GM23338 (cell line): ENCODE measurements at regions not wholly inside any gene's neighbourhood (a gene's known extent, or its start where the extent isn't known, plus 50 kb on each side); places are given as distances from the start of the nearest gene placed in this dataset.

ENCODE experiments used
- CREB1 ChIP-seq: fragments of 250-450 bp; sonication (Bioruptor Pico); IDR thresholded peaks from 2 replicates; pipeline ENCODE4 v1.5.0; 2020; ENCODE audit warnings: low read depth, mild to moderate bottlenecking, moderate library complexity
- EZH2 ChIP-seq: fragments of 200-600 bp; sonication (generic); IDR thresholded peaks from one replicate; pipeline ENCODE4 v1.8.0; 2017; ENCODE audit warnings: antibody characterized with exemption, mild to moderate bottlenecking, low read depth; ENCODE audit not compliant: unreplicated experiment
- EZH2phosphoT487 ChIP-seq: fragments of 200-600 bp; sonication (generic); IDR thresholded peaks from one replicate; pipeline ENCODE4 v1.8.1; 2018; ENCODE audit warnings: antibody characterized with exemption; ENCODE audit not compliant: unreplicated experiment
- JUNB ChIP-seq: IDR thresholded peaks from one replicate; pipeline ENCODE4 v1.6.1; 2016; ENCODE audit warnings: antibody characterized with exemption; ENCODE audit not compliant: unreplicated experiment
- NANOG ChIP-seq: IDR thresholded peaks from 2 replicates; pipeline ENCODE4 v1.6.1; 2016; ENCODE audit warnings: antibody characterized with exemption, borderline replicate concordance
- POLR2AphosphoS5 ChIP-seq: IDR thresholded peaks from 2 replicates; pipeline ENCODE4 v1.6.1; 2016; ENCODE audit warnings: antibody characterized with exemption, low read depth
- STAT1 ChIP-seq: IDR thresholded peaks from one replicate; pipeline ENCODE4 v1.6.1; 2016; ENCODE audit warnings: antibody characterized with exemption; ENCODE audit not compliant: unreplicated experiment
- ZNF331 ChIP-seq: fragments of 250-450 bp; sonication (Bioruptor Pico); IDR thresholded peaks from 2 replicates; pipeline ENCODE4 v1.5.0; 2020; ENCODE audit warnings: low read depth, mild to moderate bottlenecking, moderate library complexity
- TF ChIP-seq, protein P1 (sequence below), 2 experiments: fragments of 200-600 bp in 1 of 2; sonication (generic) in 1 of 2; conservative IDR thresholded peaks; 2 replicates each; pipeline versions ENCODE4 v1.5.1 to v1.6.1; 2016 to 2017; ENCODE audit warnings: antibody characterized with exemption in 2 of 2, low read depth in 2 of 2, mild to moderate bottlenecking in 2 of 2, moderate library complexity in 1 of 2
- TF ChIP-seq, protein P2 (sequence below): IDR thresholded peaks from one replicate; pipeline ENCODE4 v1.6.1; 2018; ENCODE audit warnings: antibody characterized with exemption; ENCODE audit not compliant: unreplicated experiment

DNA sequence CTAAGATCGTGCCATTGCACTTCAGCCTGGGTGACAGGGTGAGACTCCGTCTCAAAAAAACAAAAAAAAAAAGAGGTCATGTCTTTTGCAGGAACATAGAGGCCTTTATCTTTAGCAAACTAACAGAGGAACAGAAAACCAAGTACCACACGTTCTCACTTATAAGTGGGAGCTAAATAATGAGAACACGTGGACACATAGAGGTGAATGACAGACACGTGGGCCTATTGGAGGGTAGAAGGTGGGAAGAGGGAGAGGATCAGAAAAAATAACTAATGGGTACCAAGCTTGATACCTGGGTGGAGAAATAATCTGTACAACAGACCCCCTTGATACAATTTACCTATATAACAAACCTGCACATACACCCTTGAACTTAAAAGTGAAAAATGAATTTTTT lies 401.4 kb upstream of the NAALADL2 start:
- TF ChIP-seq POLR2AphosphoS5: no peak
- TF ChIP-seq, protein P1, sequence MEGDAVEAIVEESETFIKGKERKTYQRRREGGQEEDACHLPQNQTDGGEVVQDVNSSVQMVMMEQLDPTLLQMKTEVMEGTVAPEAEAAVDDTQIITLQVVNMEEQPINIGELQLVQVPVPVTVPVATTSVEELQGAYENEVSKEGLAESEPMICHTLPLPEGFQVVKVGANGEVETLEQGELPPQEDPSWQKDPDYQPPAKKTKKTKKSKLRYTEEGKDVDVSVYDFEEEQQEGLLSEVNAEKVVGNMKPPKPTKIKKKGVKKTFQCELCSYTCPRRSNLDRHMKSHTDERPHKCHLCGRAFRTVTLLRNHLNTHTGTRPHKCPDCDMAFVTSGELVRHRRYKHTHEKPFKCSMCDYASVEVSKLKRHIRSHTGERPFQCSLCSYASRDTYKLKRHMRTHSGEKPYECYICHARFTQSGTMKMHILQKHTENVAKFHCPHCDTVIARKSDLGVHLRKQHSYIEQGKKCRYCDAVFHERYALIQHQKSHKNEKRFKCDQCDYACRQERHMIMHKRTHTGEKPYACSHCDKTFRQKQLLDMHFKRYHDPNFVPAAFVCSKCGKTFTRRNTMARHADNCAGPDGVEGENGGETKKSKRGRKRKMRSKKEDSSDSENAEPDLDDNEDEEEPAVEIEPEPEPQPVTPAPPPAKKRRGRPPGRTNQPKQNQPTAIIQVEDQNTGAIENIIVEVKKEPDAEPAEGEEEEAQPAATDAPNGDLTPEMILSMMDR (conservative IDR thresholded peaks at IDR 0.05; ENCODE audit: low read depth in 2 of 2): no peak
- no peak for TF ChIP-seq EZH2
- TF ChIP-seq JUNB: no peak
- TF ChIP-seq, protein P2, sequence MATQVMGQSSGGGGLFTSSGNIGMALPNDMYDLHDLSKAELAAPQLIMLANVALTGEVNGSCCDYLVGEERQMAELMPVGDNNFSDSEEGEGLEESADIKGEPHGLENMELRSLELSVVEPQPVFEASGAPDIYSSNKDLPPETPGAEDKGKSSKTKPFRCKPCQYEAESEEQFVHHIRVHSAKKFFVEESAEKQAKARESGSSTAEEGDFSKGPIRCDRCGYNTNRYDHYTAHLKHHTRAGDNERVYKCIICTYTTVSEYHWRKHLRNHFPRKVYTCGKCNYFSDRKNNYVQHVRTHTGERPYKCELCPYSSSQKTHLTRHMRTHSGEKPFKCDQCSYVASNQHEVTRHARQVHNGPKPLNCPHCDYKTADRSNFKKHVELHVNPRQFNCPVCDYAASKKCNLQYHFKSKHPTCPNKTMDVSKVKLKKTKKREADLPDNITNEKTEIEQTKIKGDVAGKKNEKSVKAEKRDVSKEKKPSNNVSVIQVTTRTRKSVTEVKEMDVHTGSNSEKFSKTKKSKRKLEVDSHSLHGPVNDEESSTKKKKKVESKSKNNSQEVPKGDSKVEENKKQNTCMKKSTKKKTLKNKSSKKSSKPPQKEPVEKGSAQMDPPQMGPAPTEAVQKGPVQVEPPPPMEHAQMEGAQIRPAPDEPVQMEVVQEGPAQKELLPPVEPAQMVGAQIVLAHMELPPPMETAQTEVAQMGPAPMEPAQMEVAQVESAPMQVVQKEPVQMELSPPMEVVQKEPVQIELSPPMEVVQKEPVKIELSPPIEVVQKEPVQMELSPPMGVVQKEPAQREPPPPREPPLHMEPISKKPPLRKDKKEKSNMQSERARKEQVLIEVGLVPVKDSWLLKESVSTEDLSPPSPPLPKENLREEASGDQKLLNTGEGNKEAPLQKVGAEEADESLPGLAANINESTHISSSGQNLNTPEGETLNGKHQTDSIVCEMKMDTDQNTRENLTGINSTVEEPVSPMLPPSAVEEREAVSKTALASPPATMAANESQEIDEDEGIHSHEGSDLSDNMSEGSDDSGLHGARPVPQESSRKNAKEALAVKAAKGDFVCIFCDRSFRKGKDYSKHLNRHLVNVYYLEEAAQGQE: no peak
- TF ChIP-seq EZH2phosphoT487: no peak
- TF ChIP-seq ZNF331: no peak
- TF ChIP-seq CREB1 (CRISPR knock-in tag): no peak
- TF ChIP-seq STAT1: no peak
- TF ChIP-seq NANOG: no peak
